OCI-LY7 (cell line): ENCODE measurements at regions not wholly inside any gene's neighbourhood (a gene's known extent, or its start where the extent isn't known, plus 50 kb on each side); places are given as distances from the start of the nearest gene placed in this dataset.

Experiments used
- BruUV-seq: library from RNA; stranded (reverse); fragments of 400-500 nt; replicated peaks from 2 replicates; lab custom pipeline; 2021; lab: Mats Ljungman, UMichigan
- CTCF ChIA-PET: fragments of 300-600 bp; sonication (Branson Sonifier 250); formaldehyde crosslinking; loops from one replicate; lab custom pipeline; 2022; ENCODE audit warnings: antibody characterized with exemption; ENCODE audit not compliant: unreplicated experiment; lab: Charles Lee
- POLR2A ChIA-PET: fragments of 300-600 bp; sonication (Branson Sonifier 250); formaldehyde crosslinking; loops from one replicate; lab custom pipeline; 2022; ENCODE audit warnings: antibody characterized with exemption; lab: Charles Lee
- DNase-seq: peaks from one replicate; pipeline ENCODE4 v3.0.0-alpha.2; 2015; ENCODE audit warnings: low spot score
- H2AFZ ChIP-seq: fragments of 200-600 bp; sonication (generic), shearing (Covaris generic); 2 replicates; pipeline ENCODE4 v1.6.1; 2014; ENCODE audit warnings: mild to moderate bottlenecking, antibody characterized with exemption, low read length, moderate library complexity
- H3K27ac ChIP-seq: fragments of 200-600 bp; sonication (generic); 2 replicates; pipeline ENCODE4 v1.5.1; 2014; ENCODE audit warnings: mixed run types, low read depth, mild to moderate bottlenecking, moderate library complexity, low read length, inconsistent platforms; ENCODE audit not compliant: poor library complexity, severe bottlenecking
- H3K36me3 ChIP-seq: fragments of 200-600 bp; sonication (generic); 2 replicates; pipeline ENCODE4 v1.6.1; 2014; ENCODE audit warnings: mild to moderate bottlenecking, antibody characterized with exemption, low read length, moderate library complexity, mixed read lengths; ENCODE audit not compliant: insufficient read depth
- H3K4me1 ChIP-seq: fragments of 200-600 bp; sonication (generic); 2 replicates; pipeline ENCODE4 v1.5.1; 2014; ENCODE audit warnings: mild to moderate bottlenecking, low read length; ENCODE audit not compliant: insufficient read depth, poor library complexity, severe bottlenecking
- H3K4me2 ChIP-seq: fragments of 200-600 bp; sonication (generic); 2 replicates; pipeline ENCODE4 v1.6.1; 2014; ENCODE audit warnings: mild to moderate bottlenecking, low read length
- H3K4me3 ChIP-seq: fragments of 200-600 bp; sonication (generic); 2 replicates; pipeline ENCODE4 v1.5.1; 2014; ENCODE audit warnings: mild to moderate bottlenecking, low read depth, low read length; ENCODE audit not compliant: poor library complexity, severe bottlenecking
- H3K79me2 ChIP-seq: fragments of 200-600 bp; sonication (generic); 2 replicates; pipeline ENCODE4 v1.6.1; 2016; ENCODE audit warnings: low read depth, mild to moderate bottlenecking, low read length, moderate library complexity, mixed read lengths; ENCODE audit not compliant: insufficient read depth
- H3K9me2 ChIP-seq: fragments of 200-600 bp; sonication (generic); 2 replicates; pipeline ENCODE4 v1.6.1; 2016; ENCODE audit warnings: mild to moderate bottlenecking, low read length, mixed read lengths; ENCODE audit not compliant: insufficient read depth
- H3K9me3 ChIP-seq: fragments of 200-600 bp; sonication (generic); 2 replicates; pipeline ENCODE4 v1.6.1; 2014; ENCODE audit warnings: mild to moderate bottlenecking, mixed run types, low read length, mixed read lengths
- H4K20me1 ChIP-seq: fragments of 200-600 bp; sonication (generic); 2 replicates; pipeline ENCODE4 v1.6.1; 2014; ENCODE audit warnings: mild to moderate bottlenecking, antibody characterized with exemption, low read length, moderate library complexity, mixed read lengths; ENCODE audit not compliant: insufficient read depth
- CTCF ChIP-seq: fragments of 200-600 bp; sonication (generic); conservative IDR thresholded peaks from 2 replicates; pipeline ENCODE4 v1.5.1; 2014; ENCODE audit warnings: mild to moderate bottlenecking, antibody characterized with exemption, low read length, moderate library complexity, mixed read lengths
- EZH2phosphoT487 ChIP-seq: fragments of 200-600 bp; sonication (generic); IDR thresholded peaks from 2 replicates; pipeline ENCODE4 v1.6.1; 2018; ENCODE audit warnings: low read depth, borderline replicate concordance, mild to moderate bottlenecking, mixed run types, antibody characterized with exemption, low read length, moderate library complexity, mixed read lengths
- intact Hi-C: fragments of 100-400 bp; cut with micrococcal nuclease; formaldehyde crosslinking; loops from one replicate; pipeline ENCODE4 v1.10.0; 2022; ENCODE audit not compliant: unreplicated experiment

GRCh38 chr13:22120646-22121045 lies 449.8 kb downstream of the FGF9 start:
- intact Hi-C loops: no loop called here
- no peaks in the 10 kb centered on the region for H3K9me3 ChIP-seq
- H4K20me1 ChIP-seq: no peaks in the 10 kb centered on the region
- no peak overlapping the region for H3K27ac ChIP-seq
- no peak overlapping the region for H3K4me3 ChIP-seq
- CTCF ChIA-PET: no interaction called here
- TF ChIP-seq EZH2phosphoT487: no peak
- POLR2A ChIA-PET: interaction anchor here (0.6 to 1.3 kb wide), 2 partner anchors 12 to 1531 kb away, joined by 4 to 5 read pairs; no protein-coding TSS in a partner anchor
- no TSS peak for BruUV-seq
- no peak overlapping the region for H2AFZ ChIP-seq
- H3K4me2 ChIP-seq: no peak overlapping the region
- no peak for DNase-seq
- no peaks in the 10 kb centered on the region for H3K4me1 ChIP-seq
- no peaks in the 10 kb centered on the region for H3K79me2 ChIP-seq
- no peaks in the 10 kb centered on the region for H3K36me3 ChIP-seq
- H3K9me2 ChIP-seq: no peaks in the 10 kb centered on the region

DNA sequence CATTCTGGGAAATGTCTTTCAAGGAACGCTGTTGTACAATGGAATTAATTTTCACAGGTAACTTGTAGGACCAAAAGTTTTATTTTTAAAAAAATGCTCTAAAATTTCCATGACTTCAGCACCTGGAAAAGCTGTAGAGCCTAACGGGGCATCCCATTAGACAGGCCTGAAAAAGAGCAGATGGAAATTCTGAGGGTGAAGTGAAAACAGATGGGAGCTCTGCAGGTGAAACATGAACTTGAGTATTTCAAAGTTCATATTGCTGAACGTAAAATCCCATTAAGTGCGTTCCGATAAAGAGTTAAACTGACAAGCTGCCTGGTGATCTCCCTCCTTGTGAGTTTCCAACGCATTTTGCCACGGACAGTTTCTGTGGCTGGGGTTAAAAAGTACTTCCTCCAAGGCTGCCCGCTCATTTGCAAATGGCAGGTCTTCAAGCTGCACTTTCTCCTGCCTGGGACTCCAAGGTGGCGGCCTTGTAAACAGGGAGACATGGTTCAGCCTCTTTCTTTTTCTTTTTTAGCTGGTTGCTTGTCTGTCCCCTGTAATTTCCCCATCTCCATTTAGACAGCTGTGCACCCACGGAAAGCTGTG lies 450.4 kb downstream of the FGF9 start:
- Histone ChIP-seq H3K9me3 (no peaks in the 10 kb centered on the region), H3K4me1 (no peaks in the 10 kb centered on the region), H3K79me2 (no peaks in the 10 kb centered on the region), H3K4me3 (no peak overlapping the region), H3K4me2 (no peak overlapping the region), H3K9me2 (no peaks in the 10 kb centered on the region), H2AFZ (no peak overlapping the region), H4K20me1 (no peaks in the 10 kb centered on the region), H3K27ac (no peak overlapping the region), H3K36me3 (no peaks in the 10 kb centered on the region)
- no peak for TF ChIP-seq CTCF
- no peak for TF ChIP-seq EZH2phosphoT487
- intact Hi-C loops: no loop called here
- no TSS peak for BruUV-seq
- ChIA-PET CTCF (no interaction called here), POLR2A (interaction anchor here (1.3 kb wide), 1 partner anchor 11 kb away, joined by 4 read pairs; no protein-coding TSS in a partner anchor)
- no peak for DNase-seq

- no peaks in the 10 kb centered on the region for H3K9me2 ChIP-seq
- CTCF ChIA-PET: no interaction called here
- no TSS peak for BruUV-seq
- intact Hi-C loops: no loop called here
- no peak overlapping the region for H3K4me2 ChIP-seq
- H3K27ac ChIP-seq: no peak overlapping the region
- H3K79me2 ChIP-seq: no peaks in the 10 kb centered on the region
- H4K20me1 ChIP-seq: no peaks in the 10 kb centered on the region
- POLR2A ChIA-PET: no interaction called here
- no peak overlapping the region for H3K4me3 ChIP-seq
- TF ChIP-seq EZH2phosphoT487 (no peak), CTCF (no peak)
- no peaks in the 10 kb centered on the region for H3K36me3 ChIP-seq
- H3K4me1 ChIP-seq: no peaks in the 10 kb centered on the region
- no peak for DNase-seq
- no peaks in the 10 kb centered on the region for H3K9me3 ChIP-seq
- no peak overlapping the region for H2AFZ ChIP-seq
These were observed 455.7 kb downstream of the FGF9 start for GRCh38 chr13:22126433-22127021.
